Stimulated activated naive CD4-positive, alpha-beta T cell (primary cell): ENCODE measurements at regions not wholly inside any gene's neighbourhood (a gene's known extent, or its start where the extent isn't known, plus 50 kb on each side); places are given as distances from the start of the nearest gene placed in this dataset.

Source experiments
- DNase-seq, 6 experiments: peaks; one replicate each; lab custom pipeline; 2025; lab: John Stamatoyannopoulos, UW

- DNase-seq, result no peak
Measured at GRCh38 chr21:38956856-38957571, 151.3 kb downstream of the ETS2 start.

GRCh38 chr21:38956521-38956855 is 150.8 kb downstream of the ETS2 start:
- no peak for DNase-seq

DNA sequence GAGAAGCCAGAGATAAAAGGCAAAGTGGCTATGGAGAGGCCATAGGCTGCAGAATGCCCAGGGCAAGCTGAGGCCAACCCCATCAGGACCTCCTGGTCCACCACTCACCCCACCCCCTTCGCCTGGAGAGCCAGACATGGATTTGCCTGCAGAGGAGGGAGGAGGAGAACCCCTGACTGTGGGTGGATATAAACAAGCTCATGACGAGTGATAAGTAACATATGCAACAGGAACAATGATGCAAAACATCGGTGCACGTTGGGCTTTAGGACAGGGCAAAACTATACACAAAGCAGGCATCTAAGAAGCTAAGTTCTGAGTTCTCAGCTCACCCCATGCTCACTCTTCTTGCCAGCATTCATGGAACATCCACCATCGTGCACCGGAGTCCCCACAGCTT is 150.3 kb downstream of the ETS2 start:
- no peak for DNase-seq

DNA sequence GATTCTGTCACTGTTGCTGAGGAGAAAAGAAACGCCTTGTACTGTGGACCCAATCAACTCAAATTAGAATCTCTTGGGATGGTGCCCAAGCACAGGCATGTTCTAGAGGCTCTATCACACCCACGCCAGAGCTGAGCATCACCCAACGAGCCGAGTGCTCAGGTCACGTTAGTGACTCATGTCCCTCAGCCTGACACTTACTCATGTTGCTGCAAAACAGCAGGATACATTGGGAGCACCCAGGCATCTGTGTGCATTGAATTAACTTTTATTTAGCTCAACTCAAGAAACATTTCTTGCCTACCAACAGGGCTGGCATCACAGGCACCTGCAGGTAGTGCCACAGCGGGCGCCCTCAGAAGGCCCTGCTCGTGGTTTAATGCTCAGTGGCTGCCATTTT is 149.8 kb downstream of the ETS2 start:
- no peak for DNase-seq

GRCh38 chr21:38954588-38955004 is 148.9 kb downstream of the ETS2 start:
- no peak for DNase-seq

- DNase-seq, result no peak
Measured at GRCh38 chr21:38953516-38953915, 147.8 kb downstream of the ETS2 start.

DNA sequence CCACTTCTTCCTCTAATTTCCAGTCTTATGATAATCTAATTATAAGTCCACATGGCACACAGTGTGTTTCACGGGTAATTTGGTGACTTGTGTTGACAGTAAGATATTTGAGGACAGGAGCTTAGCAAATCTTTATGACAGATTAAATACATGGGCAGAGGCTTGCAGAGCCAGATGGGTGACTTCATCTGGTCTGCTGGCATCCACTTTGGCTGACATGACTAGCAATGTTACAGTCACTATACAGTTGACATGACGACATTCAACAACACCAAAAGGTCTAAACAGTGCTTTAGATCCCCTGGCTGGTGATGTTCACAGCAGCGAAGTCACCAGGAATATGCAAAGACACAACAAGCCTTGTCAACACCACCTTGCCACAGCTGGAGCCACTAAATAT is 147.2 kb downstream of the ETS2 start:
- DNase-seq, result no peak

DNA sequence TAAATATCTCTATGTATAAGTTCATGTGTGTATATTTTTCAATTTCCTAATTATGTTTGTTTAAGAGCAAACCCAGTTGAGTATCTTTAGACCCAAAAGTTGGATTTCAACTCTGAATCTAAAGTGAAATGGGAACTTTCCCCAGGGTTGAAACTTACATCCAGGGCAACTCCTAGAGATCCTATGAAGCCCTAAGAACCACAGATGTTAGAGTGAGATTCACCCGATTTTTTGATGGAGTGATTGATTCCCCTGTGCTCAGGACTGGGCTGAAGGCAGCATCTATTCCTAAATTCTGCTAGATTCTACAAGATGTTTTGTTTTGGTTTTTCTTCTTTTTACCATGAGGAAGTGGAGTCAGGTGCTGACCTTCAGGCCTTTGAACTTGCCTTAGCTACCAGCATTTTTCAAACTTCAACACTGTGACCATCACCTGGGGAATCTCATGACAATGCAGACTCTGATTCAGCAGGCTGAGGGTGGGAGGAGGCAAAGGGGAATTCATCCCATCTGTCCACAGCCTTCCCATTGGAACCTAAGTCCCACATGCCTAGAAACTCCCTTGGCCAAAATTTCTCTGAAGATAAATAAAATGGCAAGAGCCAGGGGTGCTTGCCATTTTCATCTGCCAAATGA is 145.5 kb downstream of the ETS2 start:
- DNase-seq, result no peak

- no peak for DNase-seq
Measured at GRCh38 chr21:38950435-38951094, 144.8 kb downstream of the ETS2 start.

GRCh38 chr21:38949070-38949380 is 143.3 kb downstream of the ETS2 start:
- no peak for DNase-seq

GRCh38 chr21:38948377-38949069 is 142.8 kb downstream of the ETS2 start:
- DNase-seq, result no peak

DNA sequence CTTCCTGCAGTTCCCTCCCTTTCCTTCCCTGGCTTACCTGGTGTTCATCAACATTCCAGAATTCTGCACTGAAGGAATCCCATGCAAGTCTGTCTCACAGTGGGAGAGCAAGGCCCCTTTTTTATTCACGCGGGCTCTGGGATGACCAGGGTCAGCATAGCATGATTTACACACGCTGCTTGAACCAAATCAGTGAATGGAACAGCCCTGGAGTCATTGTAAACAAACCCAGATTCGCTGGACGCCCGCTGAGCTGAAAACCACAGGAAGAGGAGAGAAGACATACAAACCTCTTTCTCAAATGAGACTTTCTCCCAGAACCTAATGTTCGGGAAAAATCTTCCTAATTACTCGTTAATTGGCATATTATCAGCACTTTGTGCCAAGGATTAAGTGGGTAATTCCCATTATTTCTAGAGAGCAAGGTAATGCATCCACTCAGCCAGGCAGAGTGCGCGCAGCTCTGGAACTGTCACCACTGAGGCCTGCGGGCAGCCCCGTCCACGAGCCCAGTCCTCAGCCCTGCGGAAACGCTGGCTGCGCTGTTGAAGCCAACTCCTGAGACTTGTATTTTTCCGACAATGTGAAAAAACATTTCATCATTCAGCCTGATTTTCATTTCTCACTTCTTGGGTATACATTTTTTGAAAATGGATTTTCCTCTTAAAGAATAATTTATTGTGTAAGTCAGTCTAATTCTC is 140.0 kb downstream of the ETS2 start:
- no peak for DNase-seq

GRCh38 chr21:38944903-38945302 is 139.2 kb downstream of the ETS2 start:
- no peak for DNase-seq

GRCh38 chr21:38944402-38944801 is 138.7 kb downstream of the ETS2 start:
- DNase-seq, result no peak

DNA sequence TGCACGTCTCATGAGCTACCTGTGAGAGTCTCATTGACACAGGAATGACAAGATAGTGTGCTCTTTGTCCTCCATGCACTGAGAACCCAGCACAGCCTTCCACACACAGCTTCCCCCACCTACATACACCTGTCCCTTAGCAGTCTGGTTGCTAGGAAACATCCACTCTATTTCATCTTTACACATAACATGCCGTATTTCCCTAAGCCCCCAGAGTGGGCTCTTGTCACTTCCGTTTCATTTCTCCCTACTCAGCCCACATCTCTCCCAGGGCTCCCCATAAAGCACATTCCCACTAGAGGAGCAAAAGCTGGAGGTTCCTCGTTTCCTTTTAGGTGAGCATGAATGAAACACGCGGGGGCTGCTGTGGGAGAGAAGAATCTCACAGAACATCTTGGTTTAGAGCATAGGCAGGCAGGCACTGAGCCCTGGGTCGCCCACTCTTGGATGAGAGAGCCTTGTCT is 137.1 kb downstream of the ETS2 start:
- DNase-seq, result no peak

DNA sequence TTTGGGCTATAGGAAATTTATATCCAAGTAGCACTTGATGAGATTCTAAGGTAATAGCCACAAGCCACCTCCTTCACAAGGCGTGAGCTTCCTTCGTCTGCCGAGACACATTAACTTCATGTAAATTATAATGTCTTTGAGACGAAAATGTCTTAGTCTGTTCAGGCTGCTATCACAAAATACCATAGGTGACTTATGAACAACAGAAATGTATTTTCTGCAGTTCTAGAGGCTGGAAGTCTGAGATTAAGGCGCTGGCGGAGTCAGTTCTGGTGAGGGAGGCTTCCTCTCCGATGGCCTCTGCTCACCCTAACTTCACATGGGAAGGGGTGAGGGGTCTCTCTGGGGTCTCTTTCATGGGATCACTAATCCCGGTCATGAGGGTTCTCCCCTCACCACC is 133.0 kb downstream of the ETS2 start:
- no peak for DNase-seq

- peak in 3 of 6 experiments; percentile 3 to 25 (median 19) for DNase-seq
Measured at GRCh38 chr21:38938343-38938742, 132.6 kb downstream of the ETS2 start.

DNA sequence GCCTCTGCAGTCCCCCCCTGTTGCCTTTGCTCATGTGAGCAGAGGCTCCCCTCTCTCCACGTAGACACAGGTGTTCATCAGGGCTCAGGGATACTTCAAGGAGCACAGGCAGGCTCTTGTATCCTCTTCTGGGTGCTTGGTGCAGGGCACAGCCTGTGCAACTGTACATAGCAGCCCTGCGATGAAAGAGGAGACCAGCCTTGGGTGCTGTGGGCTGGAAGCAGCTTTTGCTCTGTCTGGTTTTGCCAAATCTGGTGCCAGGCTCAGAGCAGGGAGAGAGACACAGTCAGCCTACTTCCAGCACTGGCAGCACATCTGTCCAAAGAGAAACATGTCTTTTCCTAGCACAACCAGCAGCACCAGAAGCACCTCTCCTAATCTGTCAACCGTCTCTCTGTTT is 132.1 kb downstream of the ETS2 start:
- DNase-seq, result no peak

GRCh38 chr21:38937286-38937790 is 131.6 kb downstream of the ETS2 start:
- no peak for DNase-seq

DNA sequence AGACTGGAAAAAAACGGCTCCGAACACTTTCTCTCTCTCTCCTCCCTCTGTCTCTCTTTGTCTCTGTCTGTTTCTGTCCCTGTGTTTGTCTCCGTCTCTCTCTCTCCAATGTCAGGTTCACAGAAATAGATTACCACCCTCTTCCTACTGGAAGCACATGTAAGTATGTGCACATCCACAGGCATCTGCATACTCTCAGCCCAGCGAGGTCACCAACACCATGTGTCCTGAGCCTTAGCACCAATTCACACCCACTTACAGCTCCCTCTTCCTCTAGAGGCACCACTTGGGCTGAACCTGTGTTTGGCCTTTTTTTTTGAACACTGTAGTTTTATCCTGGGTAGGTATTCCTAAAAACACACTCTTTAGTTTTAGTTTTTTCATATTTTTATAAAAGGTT is 130.5 kb downstream of the ETS2 start:
- no peak for DNase-seq

DNA sequence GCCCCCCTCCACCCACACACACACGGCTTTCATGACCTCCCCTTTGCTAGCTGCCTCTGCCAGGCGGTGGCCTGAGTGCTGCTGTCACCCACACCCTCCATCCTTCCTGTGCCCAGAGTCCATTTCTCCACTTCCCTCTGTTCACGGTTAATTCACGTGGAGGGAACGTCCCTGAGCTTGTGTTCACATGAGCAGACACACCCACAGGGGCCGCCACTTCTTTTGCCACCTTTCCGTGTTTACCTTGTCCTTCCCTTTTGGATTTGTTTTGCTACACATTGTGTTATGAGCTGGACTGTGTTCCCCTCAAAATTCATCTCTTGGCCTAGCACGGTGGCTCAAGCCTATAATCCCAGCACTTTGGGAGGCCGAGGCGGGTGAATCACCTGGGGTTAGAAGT is 128.0 kb downstream of the ETS2 start:
- DNase-seq, result no peak

DNA sequence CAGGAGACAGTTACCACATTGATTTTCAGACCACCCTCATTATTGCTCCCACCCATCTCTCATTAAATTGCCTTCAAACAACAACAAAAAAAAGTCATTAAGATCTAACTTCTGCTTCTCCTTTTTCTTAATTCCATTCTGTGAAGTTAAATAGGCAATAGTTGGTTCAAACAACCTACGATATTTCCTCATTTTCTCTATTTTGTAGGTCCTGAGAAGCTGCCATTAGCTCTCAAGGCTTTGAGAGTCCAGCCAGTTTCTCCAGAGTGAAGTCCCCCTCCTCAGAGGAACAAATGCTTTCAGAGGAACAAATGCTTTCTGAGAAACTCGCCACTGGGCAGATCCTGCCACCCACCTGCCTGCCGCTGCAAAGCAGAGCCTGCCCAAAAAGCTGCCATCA is 125.6 kb downstream of the ETS2 start:
- DNase-seq, result no peak
